ENCODE measurements at regions not wholly inside any gene's neighbourhood (a gene's known extent, or its start where the extent isn't known, plus 50 kb on each side); places are given as distances from the start of the nearest gene placed in this dataset.

- TF ChIP-seq TEAD4 (IDR thresholded peaks at IDR 0.05), result no peak
- no peak for TF ChIP-seq EP300 (IDR thresholded peaks at IDR 0.05; ENCODE audit: borderline replicate concordance)
- TF ChIP-seq CEBPB (IDR thresholded peaks at IDR 0.05), result no peak
- no peak for TF ChIP-seq RAD21 (IDR thresholded peaks at IDR 0.05; ENCODE audit: low read depth)
- TF ChIP-seq TCF12 (IDR thresholded peaks at IDR 0.05; ENCODE audit: low read depth), result no peak
- TF ChIP-seq USF1 (IDR thresholded peaks at IDR 0.05), result no peak
- TF ChIP-seq CREB1 (IDR thresholded peaks at IDR 0.05; ENCODE audit: low read depth), result no peak
Measured at GRCh38 chr12:105847068-105847467, 291.7 kb downstream of the NUAK1 start.

- TF ChIP-seq CEBPB (IDR thresholded peaks at IDR 0.05), result no peak
- no peak for TF ChIP-seq NFIC (IDR thresholded peaks at IDR 0.05)
- TF ChIP-seq REST (IDR thresholded peaks at IDR 0.05; ENCODE audit: low read depth), result no peak
- TF ChIP-seq ZBTB7A (IDR thresholded peaks at IDR 0.05; ENCODE audit: low read depth), result no peak
- TF ChIP-seq EP300 (IDR thresholded peaks at IDR 0.05; ENCODE audit: borderline replicate concordance), result no peak
- no peak for TF ChIP-seq TEAD4 (IDR thresholded peaks at IDR 0.05)
- no peak for TF ChIP-seq CREB1 (IDR thresholded peaks at IDR 0.05; ENCODE audit: low read depth)
- no peak for TF ChIP-seq MAX (IDR thresholded peaks at IDR 0.05)
- TF ChIP-seq EGR1 (IDR thresholded peaks at IDR 0.05), result no peak
- no peak for TF ChIP-seq YY1 (IDR thresholded peaks at IDR 0.05; ENCODE audit: low read depth)
- TF ChIP-seq RAD21 (IDR thresholded peaks at IDR 0.05; ENCODE audit: low read depth), result no peak
Measured at GRCh38 chr12:105848286-105848685, 290.5 kb downstream of the NUAK1 start.

GRCh38 chr12:105850103-105850968 is 288.4 kb downstream of the NUAK1 start:
- TF ChIP-seq YY1 (IDR thresholded peaks at IDR 0.05; ENCODE audit: low read depth) (no peak), TEAD4 (IDR thresholded peaks at IDR 0.05) (no peak), CREB1 (IDR thresholded peaks at IDR 0.05; ENCODE audit: low read depth) (no peak), NFIC (IDR thresholded peaks at IDR 0.05) (no peak), MAX (IDR thresholded peaks at IDR 0.05) (no peak), CEBPB (IDR thresholded peaks at IDR 0.05) (no peak), USF1 (IDR thresholded peaks at IDR 0.05) (no peak), FOXM1 (IDR thresholded peaks at IDR 0.05; ENCODE audit: borderline replicate concordance, low read depth) (no peak)

GRCh38 chr12:105852496-105852895 is 286.3 kb downstream of the NUAK1 start:
- TF ChIP-seq RAD21 (IDR thresholded peaks at IDR 0.05; ENCODE audit: low read depth) (no peak), USF1 (IDR thresholded peaks at IDR 0.05) (no peak), REST (IDR thresholded peaks at IDR 0.05; ENCODE audit: low read depth) (no peak), TCF12 (IDR thresholded peaks at IDR 0.05; ENCODE audit: low read depth) (no peak), TAF1 (IDR thresholded peaks at IDR 0.05; ENCODE audit: low read depth) (no peak), FOXM1 (IDR thresholded peaks at IDR 0.05; ENCODE audit: borderline replicate concordance, low read depth) (no peak), NFIC (IDR thresholded peaks at IDR 0.05) (no peak), CEBPB (IDR thresholded peaks at IDR 0.05) (no peak), EP300 (IDR thresholded peaks at IDR 0.05; ENCODE audit: borderline replicate concordance) (no peak), YY1 (IDR thresholded peaks at IDR 0.05; ENCODE audit: low read depth) (no peak), EGR1 (IDR thresholded peaks at IDR 0.05) (no peak), MAX (IDR thresholded peaks at IDR 0.05) (no peak), ZBTB7A (IDR thresholded peaks at IDR 0.05; ENCODE audit: low read depth) (no peak)

GRCh38 chr12:105852951-105853350 is 285.8 kb downstream of the NUAK1 start:
- TF ChIP-seq ZBTB7A (IDR thresholded peaks at IDR 0.05; ENCODE audit: low read depth), result no peak
- TF ChIP-seq CEBPB (IDR thresholded peaks at IDR 0.05), result no peak
- no peak for TF ChIP-seq MAX (IDR thresholded peaks at IDR 0.05)
- TF ChIP-seq USF1 (IDR thresholded peaks at IDR 0.05), result no peak
- no peak for TF ChIP-seq CREB1 (IDR thresholded peaks at IDR 0.05; ENCODE audit: low read depth)
- no peak for TF ChIP-seq REST (IDR thresholded peaks at IDR 0.05; ENCODE audit: low read depth)
- no peak for TF ChIP-seq EP300 (IDR thresholded peaks at IDR 0.05; ENCODE audit: borderline replicate concordance)
- TF ChIP-seq NFIC (IDR thresholded peaks at IDR 0.05), result no peak
- no peak for TF ChIP-seq TAF1 (IDR thresholded peaks at IDR 0.05; ENCODE audit: low read depth)
- TF ChIP-seq FOXM1 (IDR thresholded peaks at IDR 0.05; ENCODE audit: borderline replicate concordance, low read depth), result no peak
- TF ChIP-seq YY1 (IDR thresholded peaks at IDR 0.05; ENCODE audit: low read depth), result no peak
- TF ChIP-seq TEAD4 (IDR thresholded peaks at IDR 0.05), result no peak
- TF ChIP-seq RAD21 (IDR thresholded peaks at IDR 0.05; ENCODE audit: low read depth), result no peak
- no peak for TF ChIP-seq TCF12 (IDR thresholded peaks at IDR 0.05; ENCODE audit: low read depth)
- TF ChIP-seq EGR1 (IDR thresholded peaks at IDR 0.05), result no peak
